ENCODE measurements at regions not wholly inside any gene's neighbourhood (a gene's known extent, or its start where the extent isn't known, plus 50 kb on each side); places are given as distances from the start of the nearest gene placed in this dataset.

DNA sequence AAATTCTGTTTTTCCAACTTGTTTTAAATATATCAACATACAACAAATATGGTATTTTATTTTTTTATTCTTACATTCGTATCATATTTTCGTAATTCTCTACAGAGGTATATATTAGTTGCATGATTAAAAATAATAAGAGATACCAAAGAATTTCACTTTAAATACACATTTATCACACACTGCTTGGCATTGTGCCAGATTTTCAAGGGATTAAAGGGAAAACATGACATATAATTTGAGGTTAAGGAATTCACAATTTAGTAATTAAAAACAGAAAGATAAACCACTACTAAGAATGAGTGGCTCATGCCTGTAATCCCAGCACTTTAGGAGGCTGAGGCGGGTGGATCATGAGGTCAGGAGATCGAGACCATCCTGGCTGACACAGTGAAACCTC lies 484.7 kb upstream of the SORCS1 start:
- TF ChIP-seq, protein P1, sequence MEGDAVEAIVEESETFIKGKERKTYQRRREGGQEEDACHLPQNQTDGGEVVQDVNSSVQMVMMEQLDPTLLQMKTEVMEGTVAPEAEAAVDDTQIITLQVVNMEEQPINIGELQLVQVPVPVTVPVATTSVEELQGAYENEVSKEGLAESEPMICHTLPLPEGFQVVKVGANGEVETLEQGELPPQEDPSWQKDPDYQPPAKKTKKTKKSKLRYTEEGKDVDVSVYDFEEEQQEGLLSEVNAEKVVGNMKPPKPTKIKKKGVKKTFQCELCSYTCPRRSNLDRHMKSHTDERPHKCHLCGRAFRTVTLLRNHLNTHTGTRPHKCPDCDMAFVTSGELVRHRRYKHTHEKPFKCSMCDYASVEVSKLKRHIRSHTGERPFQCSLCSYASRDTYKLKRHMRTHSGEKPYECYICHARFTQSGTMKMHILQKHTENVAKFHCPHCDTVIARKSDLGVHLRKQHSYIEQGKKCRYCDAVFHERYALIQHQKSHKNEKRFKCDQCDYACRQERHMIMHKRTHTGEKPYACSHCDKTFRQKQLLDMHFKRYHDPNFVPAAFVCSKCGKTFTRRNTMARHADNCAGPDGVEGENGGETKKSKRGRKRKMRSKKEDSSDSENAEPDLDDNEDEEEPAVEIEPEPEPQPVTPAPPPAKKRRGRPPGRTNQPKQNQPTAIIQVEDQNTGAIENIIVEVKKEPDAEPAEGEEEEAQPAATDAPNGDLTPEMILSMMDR (IDR thresholded peaks at IDR 0.05; ENCODE audit: extremely low read depth, insufficient read depth, missing control alignments) = no peak
- in situ Hi-C loops (cut with MboI; ENCODE audit: low pct_unique_long_range_greater_than_20kb, low sequenced_read_pairs, unreplicated experiment) = no loop called here

GRCh38 chr10:107647462-107647861 lies 483.0 kb upstream of the SORCS1 start:
- TF ChIP-seq, protein P1 (IDR thresholded peaks at IDR 0.05; ENCODE audit: extremely low read depth, insufficient read depth, missing control alignments) = no peak
- peak; percentile 8 for DNase-seq (ENCODE audit: low spot score)
- in situ Hi-C loops (cut with MboI; ENCODE audit: low pct_unique_long_range_greater_than_20kb, low sequenced_read_pairs, unreplicated experiment) = no loop called here

More for the DNA sequence above, 484.7 kb upstream of the SORCS1 start:
- no peak for DNase-seq (ENCODE audit: low spot score)

- DNase-seq (ENCODE audit: low spot score) = no peak
- in situ Hi-C loops (cut with MboI; ENCODE audit: low pct_unique_long_range_greater_than_20kb, low sequenced_read_pairs, unreplicated experiment) = no loop called here
- TF ChIP-seq, protein P1 (IDR thresholded peaks at IDR 0.05; ENCODE audit: extremely low read depth, insufficient read depth, missing control alignments) = no peak
These were observed 467.4 kb upstream of the SORCS1 start for GRCh38 chr10:107631876-107632275.

- in situ Hi-C loops (cut with MboI; ENCODE audit: low pct_unique_long_range_greater_than_20kb, low sequenced_read_pairs, unreplicated experiment) = no loop called here
- TF ChIP-seq, protein P1 (IDR thresholded peaks at IDR 0.05; ENCODE audit: extremely low read depth, insufficient read depth, missing control alignments) = no peak
- DNase-seq (ENCODE audit: low spot score) = no peak
These were observed 462.4 kb upstream of the SORCS1 start for GRCh38 chr10:107626862-107627261.

GRCh38 chr10:107623292-107623691 lies 458.8 kb upstream of the SORCS1 start:
- no peak for DNase-seq (ENCODE audit: low spot score)
- in situ Hi-C loops (cut with MboI; ENCODE audit: low pct_unique_long_range_greater_than_20kb, low sequenced_read_pairs, unreplicated experiment) = no loop called here
- TF ChIP-seq, protein P1 (IDR thresholded peaks at IDR 0.05; ENCODE audit: extremely low read depth, insufficient read depth, missing control alignments) = no peak

DNA sequence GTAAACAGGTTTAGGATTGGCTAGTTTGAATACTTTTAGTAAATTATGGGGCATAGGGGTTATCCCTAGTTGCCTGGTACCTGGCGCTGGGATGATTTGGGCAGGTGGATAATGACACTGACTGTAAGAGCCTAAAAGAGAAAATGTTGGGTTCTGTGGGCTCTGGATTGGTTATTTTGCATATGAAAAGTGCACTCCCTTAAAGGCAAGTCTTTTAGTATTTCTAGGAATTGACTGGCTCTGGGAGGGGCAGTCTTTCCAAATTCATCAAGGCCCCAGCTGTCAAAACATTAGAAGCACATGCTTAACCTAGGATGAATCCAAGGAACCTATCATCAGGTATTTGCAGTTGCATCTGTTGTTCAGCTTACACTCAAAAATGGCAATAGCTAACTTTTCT lies 454.6 kb upstream of the SORCS1 start:
- no peak for DNase-seq (ENCODE audit: low spot score)
- in situ Hi-C loops (cut with MboI; ENCODE audit: low pct_unique_long_range_greater_than_20kb, low sequenced_read_pairs, unreplicated experiment) = no loop called here
- TF ChIP-seq, protein P1 (IDR thresholded peaks at IDR 0.05; ENCODE audit: extremely low read depth, insufficient read depth, missing control alignments) = no peak

GRCh38 chr10:107618504-107618994 lies 454.0 kb upstream of the SORCS1 start:
- in situ Hi-C loops (cut with MboI; ENCODE audit: low pct_unique_long_range_greater_than_20kb, low sequenced_read_pairs, unreplicated experiment) = no loop called here
- TF ChIP-seq, protein P1 (IDR thresholded peaks at IDR 0.05; ENCODE audit: extremely low read depth, insufficient read depth, missing control alignments) = no peak
- DNase-seq (ENCODE audit: low spot score) = no peak
